ENCODE measurements at regions not wholly inside any gene's neighbourhood (a gene's known extent, or its start where the extent isn't known, plus 50 kb on each side); places are given as distances from the start of the nearest gene placed in this dataset.

DNA sequence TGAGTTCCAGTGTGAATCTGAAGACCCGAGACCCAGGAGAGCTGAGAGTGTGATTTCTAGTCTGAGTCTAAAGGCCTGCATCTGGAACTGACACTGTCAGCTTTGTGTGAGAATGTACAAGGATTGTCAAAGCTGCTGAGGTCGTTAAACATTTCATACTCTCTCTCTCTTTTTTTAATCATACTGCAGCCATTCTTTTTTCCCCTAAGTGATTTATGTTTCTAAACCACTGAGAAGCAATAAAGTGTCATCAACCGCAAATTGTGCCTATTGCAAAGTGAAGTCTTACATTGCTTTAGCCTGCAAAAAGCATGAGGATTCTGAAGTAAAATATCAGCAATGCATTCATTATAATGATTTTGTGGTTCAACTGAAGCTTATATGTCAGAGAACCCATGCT, 106.0 kb downstream of the ASMT start:
- no peak for TF ChIP-seq CTCF (IDR thresholded peaks at IDR 0.05; ENCODE audit: insufficient read depth, low read length)
- TF ChIP-seq, protein P1, sequence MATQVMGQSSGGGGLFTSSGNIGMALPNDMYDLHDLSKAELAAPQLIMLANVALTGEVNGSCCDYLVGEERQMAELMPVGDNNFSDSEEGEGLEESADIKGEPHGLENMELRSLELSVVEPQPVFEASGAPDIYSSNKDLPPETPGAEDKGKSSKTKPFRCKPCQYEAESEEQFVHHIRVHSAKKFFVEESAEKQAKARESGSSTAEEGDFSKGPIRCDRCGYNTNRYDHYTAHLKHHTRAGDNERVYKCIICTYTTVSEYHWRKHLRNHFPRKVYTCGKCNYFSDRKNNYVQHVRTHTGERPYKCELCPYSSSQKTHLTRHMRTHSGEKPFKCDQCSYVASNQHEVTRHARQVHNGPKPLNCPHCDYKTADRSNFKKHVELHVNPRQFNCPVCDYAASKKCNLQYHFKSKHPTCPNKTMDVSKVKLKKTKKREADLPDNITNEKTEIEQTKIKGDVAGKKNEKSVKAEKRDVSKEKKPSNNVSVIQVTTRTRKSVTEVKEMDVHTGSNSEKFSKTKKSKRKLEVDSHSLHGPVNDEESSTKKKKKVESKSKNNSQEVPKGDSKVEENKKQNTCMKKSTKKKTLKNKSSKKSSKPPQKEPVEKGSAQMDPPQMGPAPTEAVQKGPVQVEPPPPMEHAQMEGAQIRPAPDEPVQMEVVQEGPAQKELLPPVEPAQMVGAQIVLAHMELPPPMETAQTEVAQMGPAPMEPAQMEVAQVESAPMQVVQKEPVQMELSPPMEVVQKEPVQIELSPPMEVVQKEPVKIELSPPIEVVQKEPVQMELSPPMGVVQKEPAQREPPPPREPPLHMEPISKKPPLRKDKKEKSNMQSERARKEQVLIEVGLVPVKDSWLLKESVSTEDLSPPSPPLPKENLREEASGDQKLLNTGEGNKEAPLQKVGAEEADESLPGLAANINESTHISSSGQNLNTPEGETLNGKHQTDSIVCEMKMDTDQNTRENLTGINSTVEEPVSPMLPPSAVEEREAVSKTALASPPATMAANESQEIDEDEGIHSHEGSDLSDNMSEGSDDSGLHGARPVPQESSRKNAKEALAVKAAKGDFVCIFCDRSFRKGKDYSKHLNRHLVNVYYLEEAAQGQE (IDR thresholded peaks at IDR 0.05; ENCODE audit: insufficient replicate concordance, low read depth) = no peak
- TF ChIP-seq SPI1 (IDR thresholded peaks at IDR 0.05; ENCODE audit: borderline replicate concordance, low read depth) = no peak
